Mesenchymal stem cell (in vitro differentiated cells and primary cell): ENCODE measurements at regions not wholly inside any gene's neighbourhood (a gene's known extent, or its start where the extent isn't known, plus 50 kb on each side); places are given as distances from the start of the nearest gene placed in this dataset.

ENCODE experiments used
- DNase-seq: peaks from one replicate; pipeline ENCODE4 v3.0.0-alpha.2; 2013
- H2AFZ ChIP-seq: one replicate; pipeline ENCODE4 v1.6.1; 2013; ENCODE audit warnings: low read depth, mild to moderate bottlenecking, control low read depth, inconsistent platforms, low read length, moderate library complexity
- H2AK5ac ChIP-seq: 2 replicates; pipeline ENCODE4 v1.6.1; 2013; ENCODE audit warnings: low read length, moderate library complexity, mild to moderate bottlenecking, inconsistent platforms; ENCODE audit not compliant: severe bottlenecking
- H2BK120ac ChIP-seq: one replicate; pipeline ENCODE4 v1.6.1; 2013; ENCODE audit warnings: low read depth, mild to moderate bottlenecking, inconsistent platforms, low read length, moderate library complexity
- H2BK12ac ChIP-seq, 2 experiments: one replicate each; pipeline ENCODE4 v1.6.1; 2013; ENCODE audit warnings: inconsistent platforms in 2 of 2, low read length in 2 of 2, mild to moderate bottlenecking in 2 of 2, moderate library complexity in 2 of 2, control low read depth in 1 of 2
- H2BK15ac ChIP-seq: one replicate; pipeline ENCODE4 v1.6.1; 2013; ENCODE audit warnings: mild to moderate bottlenecking, low read depth, inconsistent platforms; ENCODE audit not compliant: poor library complexity, severe bottlenecking
- H2BK5ac ChIP-seq: 2 replicates; pipeline ENCODE4 v1.6.1; 2013; ENCODE audit warnings: low read depth, mild to moderate bottlenecking, low read length, control low read depth, inconsistent platforms; ENCODE audit not compliant: poor library complexity, severe bottlenecking
- H3K14ac ChIP-seq, 2 experiments: one replicate each; pipeline ENCODE4 v1.6.1; 2013; ENCODE audit warnings: inconsistent platforms in 2 of 2, low read length in 2 of 2, control low read depth in 1 of 2, mild to moderate bottlenecking in 1 of 2, moderate library complexity in 1 of 2
- H3K18ac ChIP-seq, 2 experiments: one replicate each; pipeline ENCODE4 v1.6.1; 2013; ENCODE audit warnings: inconsistent platforms in 2 of 2, low read length in 2 of 2, control low read depth in 1 of 2, low read depth in 1 of 2, mild to moderate bottlenecking in 1 of 2
- H3K23ac ChIP-seq, 2 experiments: one replicate each; pipeline ENCODE4 v1.6.1; 2013; ENCODE audit warnings: inconsistent platforms in 2 of 2, low read length in 2 of 2, mild to moderate bottlenecking in 2 of 2, moderate library complexity in 2 of 2, control low read depth in 1 of 2
- H3K27ac ChIP-seq: 2 replicates; pipeline ENCODE4 v1.5.1; 2013; ENCODE audit warnings: mild to moderate bottlenecking, moderate library complexity, low read length, control low read depth, inconsistent platforms; ENCODE audit not compliant: poor library complexity, severe bottlenecking
- H3K27me3 ChIP-seq, 2 experiments: 2 replicates each; pipeline versions ENCODE4 v1.6.1 to v1.7.0; 2013; ENCODE audit warnings: low read length in 2 of 2, mild to moderate bottlenecking in 2 of 2, moderate library complexity in 2 of 2, control low read depth in 1 of 2, inconsistent platforms in 1 of 2; ENCODE audit not compliant: control insufficient read depth in 1 of 2, insufficient read depth in 1 of 2
- H3K36me3 ChIP-seq, 2 experiments: 2 replicates each; pipeline versions ENCODE4 v1.6.1 to v1.7.0; 2013; ENCODE audit warnings: low read length in 2 of 2, control low read depth in 1 of 2, inconsistent platforms in 1 of 2, low read depth in 1 of 2, mild to moderate bottlenecking in 1 of 2; ENCODE audit not compliant: insufficient read depth in 2 of 2, control insufficient read depth in 1 of 2
- H3K4ac ChIP-seq, 2 experiments: one replicate each; pipeline ENCODE4 v1.6.1; 2013; ENCODE audit warnings: inconsistent platforms in 2 of 2, low read length in 2 of 2, mild to moderate bottlenecking in 2 of 2, moderate library complexity in 2 of 2, control low read depth in 1 of 2, low read depth in 1 of 2
- H3K4me1 ChIP-seq: 2 replicates; pipeline ENCODE4 v1.6.1; 2013; ENCODE audit warnings: low read depth, low read length, control low read depth; ENCODE audit not compliant: control insufficient read depth, insufficient read depth
- H3K4me2 ChIP-seq: 2 replicates; pipeline ENCODE4 v1.6.1; 2013; ENCODE audit warnings: low read length, mild to moderate bottlenecking, inconsistent platforms; ENCODE audit not compliant: poor library complexity, severe bottlenecking
- H3K4me3 ChIP-seq, 2 experiments: 2 replicates each; pipeline versions ENCODE4 v1.5.1 to v1.7.0; 2013; ENCODE audit warnings: low read length in 2 of 2, mild to moderate bottlenecking in 2 of 2, control low read depth in 1 of 2, low read depth in 1 of 2; ENCODE audit not compliant: insufficient read depth in 1 of 2
- H3K79me1 ChIP-seq: replicated peaks from 2 replicates; pipeline ENCODE4 v1.6.1; 2013; ENCODE audit warnings: mild to moderate bottlenecking, control low read depth, low read length, inconsistent platforms; ENCODE audit not compliant: poor library complexity, severe bottlenecking
- H3K9ac ChIP-seq: 2 replicates; pipeline ENCODE4 v1.7.0; 2013; ENCODE audit warnings: mild to moderate bottlenecking, low read length, moderate library complexity
- H3K9me3 ChIP-seq: 2 replicates; pipeline ENCODE4 v1.7.0; 2013; ENCODE audit warnings: mild to moderate bottlenecking, low read length; ENCODE audit not compliant: control insufficient read depth
- H4K8ac ChIP-seq: one replicate; pipeline ENCODE4 v1.6.1; 2013; ENCODE audit warnings: inconsistent platforms, mild to moderate bottlenecking, low read length, moderate library complexity
- H4K91ac ChIP-seq: one replicate; pipeline ENCODE4 v1.6.1; 2013; ENCODE audit warnings: mild to moderate bottlenecking, low read length, inconsistent platforms
- WGBS: methylation state at CpG from one replicate; pipeline ENCODE4 v1.1.7; 2013; ENCODE audit warnings: mixed read lengths; 5-methylcytosine and 5-hydroxymethylcytosine counted together

GRCh38 chr16:26963109-26963508, 103.6 kb upstream of the C16orf82 start:
- Histone ChIP-seq H3K4me3 (no peak overlapping the region), H3K9ac (no peak overlapping the region), H2BK5ac (no peak overlapping the region), H3K27me3 (peaks cover 0 to 34% of the 10 kb centered on the region in 2 experiments), H3K18ac (no peak overlapping the region), H3K23ac (no peak overlapping the region), H4K91ac (no peak overlapping the region), H3K79me1 (no peaks in the 10 kb centered on the region), H4K8ac (no peak overlapping the region), H3K9me3 (no peaks in the 10 kb centered on the region), H3K4ac (no peak overlapping the region), H2AK5ac (no peak overlapping the region), H3K14ac (no peak overlapping the region), H2AFZ (no peak overlapping the region), H2BK12ac (no peak overlapping the region), H3K4me1 (no peaks in the 10 kb centered on the region), H3K4me2 (no peak overlapping the region), H3K27ac (no peak overlapping the region), H2BK120ac (no peak overlapping the region), H3K36me3 (no peaks in the 10 kb centered on the region), H2BK15ac (no peak overlapping the region)
- DNase-seq: no peak
- WGBS: 54% methylated on average over 4 of the region's 4 CpGs

- WGBS: 71% methylated on average over 6 of the region's 6 CpGs
- no peaks in the 10 kb centered on the region for H3K9me3 ChIP-seq
Measured at GRCh38 chr16:26969589-26970231, 97.0 kb upstream of the C16orf82 start.

GRCh38 chr16:26970292-26970691, 96.4 kb upstream of the C16orf82 start:
- Histone ChIP-seq H3K4me2 (no peak overlapping the region), H2BK15ac (no peak overlapping the region), H2BK120ac (no peak overlapping the region), H4K91ac (no peak overlapping the region), H2AFZ (no peak overlapping the region), H3K9ac (no peak overlapping the region), H2BK12ac (no peak overlapping the region), H4K8ac (no peak overlapping the region), H3K79me1 (no peaks in the 10 kb centered on the region), H3K27me3 (no peaks in the 10 kb centered on the region), H3K27ac (no peak overlapping the region), H3K23ac (no peak overlapping the region), H3K4ac (no peak overlapping the region), H3K4me1 (no peaks in the 10 kb centered on the region), H2AK5ac (no peak overlapping the region), H2BK5ac (no peak overlapping the region), H3K9me3 (no peaks in the 10 kb centered on the region), H3K14ac (no peak overlapping the region), H3K36me3 (no peaks in the 10 kb centered on the region), H3K4me3 (no peak overlapping the region), H3K18ac (no peak overlapping the region)
- DNase-seq: no peak
- WGBS: 88% methylated on average over 3 of the region's 3 CpGs

More at GRCh38 chr16:26969589-26970231, 97.0 kb upstream of the C16orf82 start:
- H3K18ac ChIP-seq: no peak overlapping the region
- H3K4ac ChIP-seq: no peak overlapping the region
- H3K4me2 ChIP-seq: no peak overlapping the region
- no peak overlapping the region for H2AFZ ChIP-seq
- no peak overlapping the region for H3K4me3 ChIP-seq
- DNase-seq: no peak
- no peaks in the 10 kb centered on the region for H3K36me3 ChIP-seq
- H3K14ac ChIP-seq: no peak overlapping the region
- H2BK12ac ChIP-seq: no peak overlapping the region
- H4K91ac ChIP-seq: no peak overlapping the region
- H3K27me3 ChIP-seq: no peaks in the 10 kb centered on the region
- no peak overlapping the region for H2BK5ac ChIP-seq
- no peak overlapping the region for H3K27ac ChIP-seq
- H2BK120ac ChIP-seq: no peak overlapping the region
- no peaks in the 10 kb centered on the region for H3K79me1 ChIP-seq
- H3K23ac ChIP-seq: no peak overlapping the region
- H3K4me1 ChIP-seq: no peaks in the 10 kb centered on the region
- no peak overlapping the region for H2AK5ac ChIP-seq
- H2BK15ac ChIP-seq: no peak overlapping the region
- no peak overlapping the region for H3K9ac ChIP-seq
- H4K8ac ChIP-seq: no peak overlapping the region

GRCh38 chr16:26976873-26977272, 89.9 kb upstream of the C16orf82 start:
- Histone ChIP-seq H2BK15ac (no peak overlapping the region), H3K4ac (no peak overlapping the region), H4K91ac (no peak overlapping the region), H3K4me2 (no peak overlapping the region), H3K9me3 (no peaks in the 10 kb centered on the region), H3K18ac (no peak overlapping the region), H2BK5ac (no peak overlapping the region), H2AFZ (no peak overlapping the region), H2BK12ac (peak overlapping the region in 1 of 2 experiments; percentile 18), H2AK5ac (no peak overlapping the region), H4K8ac (no peak overlapping the region), H3K4me3 (no peak overlapping the region), H3K4me1 (no peaks in the 10 kb centered on the region), H2BK120ac (no peak overlapping the region), H3K9ac (no peak overlapping the region), H3K79me1 (no peaks in the 10 kb centered on the region), H3K14ac (no peak overlapping the region), H3K27ac (no peak overlapping the region), H3K27me3 (peaks cover 0 to 2% of the 10 kb centered on the region in 2 experiments), H3K23ac (no peak overlapping the region), H3K36me3 (no peaks in the 10 kb centered on the region)
- 73% methylated on average over 5 of the region's 5 CpGs for WGBS
- no peak for DNase-seq
